K562 (cell line): ENCODE measurements at regions not wholly inside any gene's neighbourhood (a gene's known extent, or its start where the extent isn't known, plus 50 kb on each side); places are given as distances from the start of the nearest gene placed in this dataset.

Source experiments
- ATAC-seq: fragments of 200-7000 bp; cut with Tn5 transposase; 3 replicates; pipeline ENCODE4 v1.9.1; 2020; ENCODE audit warnings: moderate library complexity
- BruUV-seq: library from RNA; stranded (reverse); fragments of 400-500 nt; replicated peaks from 2 replicates; lab custom pipeline; 2021; lab: Mats Ljungman, UMichigan
- CTCF ChIA-PET: fragments of 300-600 bp; formaldehyde crosslinking; extraction: SDS; loops from one replicate; lab custom pipeline; 2021; ENCODE audit warnings: low intra/inter-chr PET ratio; lab: Yijun Ruan, JAX
- POLR2A ChIA-PET: fragments of 300-600, 350-650 bp; sonication (Branson Sonifier 250); formaldehyde crosslinking; extraction: SDS; loops from one replicate; lab custom pipeline; 2021; ENCODE audit warnings: antibody characterized with exemption, inconsistent platforms; lab: Yijun Ruan, JAX
- DNase-seq, 4 experiments: peaks; one replicate each; pipeline versions ENCODE4 v3.0.0 to v3.0.0-alpha.2; 2011 to 2018; ENCODE audit warnings: low spot score in 3 of 4, mixed read lengths in 3 of 4; ENCODE audit errors: extremely low read depth in 1 of 4
- FAIRE-seq: peaks from 2 replicates; lab custom pipeline; 2011; peaks lifted over from hg19 to GRCh38; lab: Jason Lieb, UNC
- H2AFZ ChIP-seq: 2 replicates; pipeline ENCODE4 v1.6.0; 2011; ENCODE audit warnings: low read depth, low read length, control low read depth, inconsistent platforms
- H3K27ac ChIP-seq: fragments of 200-600 bp; 3 replicates; pipeline ENCODE4 v1.8.0; 2011; ENCODE audit warnings: low read depth, mild to moderate bottlenecking, control low read depth, inconsistent platforms, low read length, moderate library complexity, mixed read lengths; ENCODE audit errors: extremely low read depth
- H3K27me3 ChIP-seq, 2 experiments: fragments of 300-600 bp in 1 of 2; 2 replicates in 1 of 2; 3 replicates in 1 of 2; pipeline versions ENCODE4 v1.6.0 to v1.8.0; 2011; ENCODE audit warnings: inconsistent platforms in 2 of 2, low read length in 2 of 2, mild to moderate bottlenecking in 1 of 2, mixed read lengths in 1 of 2, moderate library complexity in 1 of 2; ENCODE audit not compliant: control insufficient read depth in 2 of 2, insufficient read depth in 2 of 2
- H3K36me3 ChIP-seq: fragments of 300-600 bp; 3 replicates; pipeline ENCODE4 v1.8.0; 2011; ENCODE audit warnings: mild to moderate bottlenecking, low read length, inconsistent platforms; ENCODE audit not compliant: control insufficient read depth, insufficient read depth
- H3K4me1 ChIP-seq, 2 experiments: fragments of 200-600 bp in 1 of 2; replicated peaks in 1 of 2; 2 replicates in 1 of 2; 3 replicates in 1 of 2; pipeline versions ENCODE4 v1.5.1 to v1.8.0; 2011; ENCODE audit warnings: inconsistent platforms in 2 of 2, low read length in 2 of 2, mild to moderate bottlenecking in 1 of 2, mixed read lengths in 1 of 2, moderate library complexity in 1 of 2; ENCODE audit not compliant: control insufficient read depth in 2 of 2, insufficient read depth in 2 of 2
- H3K4me2 ChIP-seq: 2 replicates; pipeline ENCODE4 v1.6.1; 2011; ENCODE audit warnings: low read length, control low read depth, inconsistent platforms, mixed read lengths; ENCODE audit not compliant: insufficient read depth
- H3K4me3 ChIP-seq: fragments of 200-600 bp; sonication (generic), shearing (Covaris generic); 2 replicates; pipeline ENCODE4 v1.5.1; 2016; ENCODE audit warnings: control low read depth, inconsistent platforms
- H3K79me2 ChIP-seq: fragments of 200-600 bp; 3 replicates; pipeline ENCODE4 v1.8.0; 2011; ENCODE audit warnings: low read length, inconsistent platforms; ENCODE audit not compliant: control insufficient read depth, insufficient read depth
- H3K9ac ChIP-seq, 2 experiments: 2 replicates each; pipeline versions ENCODE4 v1.6.0 to v1.6.1; 2011; ENCODE audit warnings: low read depth in 2 of 2, low read length in 2 of 2, control low read depth in 1 of 2, inconsistent platforms in 1 of 2, mild to moderate bottlenecking in 1 of 2, mixed read lengths in 1 of 2; ENCODE audit not compliant: insufficient read depth in 1 of 2
- H3K9me1 ChIP-seq: one replicate; pipeline ENCODE4 v1.6.0; 2011; ENCODE audit warnings: inconsistent platforms, mild to moderate bottlenecking, low read length, moderate library complexity; ENCODE audit not compliant: control insufficient read depth, insufficient read depth
- H3K9me3 ChIP-seq: replicated peaks from 2 replicates; pipeline ENCODE4 v1.5.1; 2011; ENCODE audit warnings: low read depth, low read length, inconsistent platforms; ENCODE audit not compliant: control insufficient read depth, insufficient read depth
- H4K20me1 ChIP-seq: replicated peaks from 2 replicates; pipeline ENCODE4 v1.6.1; 2011; ENCODE audit warnings: low read length, inconsistent platforms, mixed read lengths; ENCODE audit not compliant: control insufficient read depth, insufficient read depth
- BCOR ChIP-seq: fragments of 450-650 bp; IDR thresholded peaks from 2 replicates; pipeline ENCODE4 v1.6.1; 2016
- GABPB2 ChIP-seq: fragments of 250-450 bp; sonication (Bioruptor Pico); conservative IDR thresholded peaks from 2 replicates; pipeline ENCODE4 v1.5.1; 2021; ENCODE audit warnings: mild to moderate bottlenecking
- HNRNPH1 ChIP-seq: fragments of 200-400 bp; formaldehyde crosslinking; optimal IDR thresholded peaks from 2 replicates; pipeline ENCODE3; 2017; ENCODE audit warnings: low read depth, mild to moderate bottlenecking, low read length, moderate library complexity
- HNRNPUL1 ChIP-seq: fragments of 200-400 bp; formaldehyde crosslinking; IDR thresholded peaks from 2 replicates; pipeline ENCODE4 v1.6.1; 2017; ENCODE audit warnings: low read length
- IFI16 ChIP-seq: fragments of 250-450 bp; sonication (Bioruptor Pico); IDR thresholded peaks from 2 replicates; pipeline ENCODE4 v2.1.2; 2022; ENCODE audit warnings: mild to moderate bottlenecking, inconsistent platforms
- MCM3 ChIP-seq: fragments of 450-650 bp; IDR thresholded peaks from 2 replicates; pipeline ENCODE4 v1.6.1; 2016
- MXI1 ChIP-seq: IDR thresholded peaks from 2 replicates; pipeline ENCODE4 v1.6.1; 2011; ENCODE audit warnings: low read depth, mild to moderate bottlenecking, improper control_type of control experiment, low read length
- NCOA6 ChIP-seq: fragments of 450-650 bp; IDR thresholded peaks from 2 replicates; pipeline ENCODE4 v1.6.1; 2017; ENCODE audit warnings: mild to moderate bottlenecking
- RAD51 ChIP-seq: fragments of 450-650 bp; IDR thresholded peaks from 2 replicates; pipeline ENCODE4 v1.7.1; 2016; ENCODE audit warnings: low read depth, mild to moderate bottlenecking, borderline replicate concordance
- RFX5 ChIP-seq: IDR thresholded peaks from 2 replicates; pipeline ENCODE4 v1.6.1; 2011; ENCODE audit warnings: low read depth, mild to moderate bottlenecking, improper control_type of control experiment, low read length
- SMAD1 ChIP-seq: fragments of 150-350 bp; IDR thresholded peaks from 2 replicates; pipeline ENCODE4 v1.6.1; 2014; ENCODE audit warnings: low read length, low read depth; ENCODE audit not compliant: partially characterized antibody
- STAT5B ChIP-seq: fragments of 250-450 bp; sonication (Bioruptor Pico); IDR thresholded peaks from 2 replicates; pipeline ENCODE4 v1.8.0; 2021; ENCODE audit warnings: mild to moderate bottlenecking, inconsistent platforms
- TEAD2 ChIP-seq: fragments of 450-650 bp; IDR thresholded peaks from 2 replicates; pipeline ENCODE4 v1.6.1; 2016; ENCODE audit warnings: missing genetic modification characterization, control low read depth, missing compliant biosample characterization
- U2AF2 ChIP-seq: fragments of 200-400 bp; formaldehyde crosslinking; optimal IDR thresholded peaks from 2 replicates; pipeline ENCODE3; 2017; ENCODE audit warnings: low read depth, mild to moderate bottlenecking, low read length
- ZC3H8 ChIP-seq: fragments of 450-650 bp; IDR thresholded peaks from 2 replicates; pipeline ENCODE4 v1.6.1; 2017
- WGBS: fragments of 100-300 bp; shearing (Covaris generic); methylation state at CpG from one replicate; pipeline ENCODE4 v1.1.6; 2016; ENCODE audit warnings: low coverage, mixed read lengths; ENCODE audit not compliant: insufficient coverage; ENCODE audit errors: missing lambda C conversion rate; 5-methylcytosine and 5-hydroxymethylcytosine counted together
- in situ Hi-C: fragments of 300-500 bp; cut with MboI; formaldehyde crosslinking; loops from 4 replicates; pipeline ENCODE4 v1.15.0; 2018; ENCODE audit warnings: inconsistent platforms, mixed read lengths
- intact Hi-C: fragments of 100-400 bp; cut with micrococcal nuclease; formaldehyde crosslinking; loops from 2 replicates; pipeline ENCODE4 v1.14.2; 2022
- TF ChIP-seq, protein P1 (sequence below): fragments of 250-450 bp; sonication (Bioruptor Pico); IDR thresholded peaks from 2 replicates; pipeline ENCODE4 v1.5.0; 2020; ENCODE audit warnings: mild to moderate bottlenecking
- TF ChIP-seq, protein P2 (sequence below): fragments of 450-650 bp; formaldehyde crosslinking; IDR thresholded peaks from 2 replicates; pipeline ENCODE4 v1.4.0; 2020; ENCODE audit warnings: mild to moderate bottlenecking, moderate library complexity
- TF ChIP-seq, protein P3 (sequence below): IDR thresholded peaks from 2 replicates; pipeline ENCODE4 v1.6.1; 2011; ENCODE audit warnings: borderline replicate concordance, low read depth, mild to moderate bottlenecking, moderate library complexity, low read length; ENCODE audit not compliant: insufficient read depth, poor library complexity, severe bottlenecking

DNA sequence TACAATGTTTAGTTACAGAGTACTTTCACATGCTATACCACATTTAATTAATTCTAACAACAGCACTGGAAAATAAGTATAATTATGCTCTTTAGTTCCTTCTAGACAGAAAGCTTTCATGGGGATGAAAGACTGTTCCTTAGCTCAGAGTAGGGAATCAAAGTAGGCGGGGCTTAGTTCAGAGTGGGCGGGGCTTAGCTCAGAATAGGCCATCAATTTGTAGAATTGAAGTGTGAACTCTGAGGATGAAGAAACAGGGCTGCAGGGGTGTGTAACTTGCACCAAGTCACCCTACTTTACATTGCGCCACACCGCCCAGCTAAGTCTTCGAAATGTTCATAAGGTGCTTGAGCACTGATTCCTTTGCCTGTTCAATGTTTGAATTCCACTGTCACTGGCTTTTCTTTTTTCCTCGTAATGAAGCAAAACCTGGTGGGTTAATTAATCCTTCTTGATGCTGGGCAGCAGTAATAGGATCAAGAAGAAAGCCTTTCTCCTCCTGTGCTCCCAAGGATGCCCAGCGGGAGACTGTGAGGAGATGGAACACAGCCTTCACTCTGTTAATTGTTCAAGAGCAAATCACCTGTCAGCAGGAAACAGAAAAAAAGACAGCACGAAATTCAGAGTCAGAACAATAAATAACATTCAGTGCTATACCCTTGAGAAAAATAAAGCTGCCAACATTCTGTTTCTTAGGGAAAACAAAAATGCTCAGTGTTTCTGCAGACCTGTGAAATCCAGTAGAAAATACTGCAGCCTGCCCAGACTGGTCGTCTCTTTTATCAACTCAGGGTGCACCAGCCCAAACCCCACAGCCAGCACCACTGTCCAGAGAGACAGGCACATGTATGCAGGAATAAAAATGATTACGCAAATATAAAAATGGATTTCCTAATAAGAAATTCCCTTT is 66.5 kb upstream of the CAMK1G start:
- no peak overlapping the region for H3K4me2 ChIP-seq
- ChIA-PET POLR2A (interaction anchor here (0.9 kb wide), 1 partner anchor 23 kb away, joined by 4 read pairs; no protein-coding TSS in a partner anchor), CTCF (no interaction called here)
- WGBS: 2% methylated on average over 10 of the region's 10 CpGs
- TF ChIP-seq TEAD2 (tag) (no peak), ZC3H8 (no peak), MXI1 (no peak), SMAD1 (no peak), IFI16 (CRISPR knock-in tag) (no peak), BCOR (no peak), HNRNPH1 (no peak), NCOA6 (no peak), GABPB2 (CRISPR knock-in tag) (no peak), RFX5 (no peak), U2AF2 (no peak), RAD51 (no peak), HNRNPUL1 (no peak), STAT5B (CRISPR knock-in tag) (no peak), MCM3 (no peak)
- TF ChIP-seq, protein P1, sequence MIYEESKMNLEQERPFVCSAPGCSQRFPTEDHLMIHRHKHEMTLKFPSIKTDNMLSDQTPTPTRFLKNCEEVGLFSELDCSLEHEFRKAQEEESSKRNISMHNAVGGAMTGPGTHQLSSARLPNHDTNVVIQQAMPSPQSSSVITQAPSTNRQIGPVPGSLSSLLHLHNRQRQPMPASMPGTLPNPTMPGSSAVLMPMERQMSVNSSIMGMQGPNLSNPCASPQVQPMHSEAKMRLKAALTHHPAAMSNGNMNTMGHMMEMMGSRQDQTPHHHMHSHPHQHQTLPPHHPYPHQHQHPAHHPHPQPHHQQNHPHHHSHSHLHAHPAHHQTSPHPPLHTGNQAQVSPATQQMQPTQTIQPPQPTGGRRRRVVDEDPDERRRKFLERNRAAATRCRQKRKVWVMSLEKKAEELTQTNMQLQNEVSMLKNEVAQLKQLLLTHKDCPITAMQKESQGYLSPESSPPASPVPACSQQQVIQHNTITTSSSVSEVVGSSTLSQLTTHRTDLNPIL: no peak
- TF ChIP-seq, protein P2, sequence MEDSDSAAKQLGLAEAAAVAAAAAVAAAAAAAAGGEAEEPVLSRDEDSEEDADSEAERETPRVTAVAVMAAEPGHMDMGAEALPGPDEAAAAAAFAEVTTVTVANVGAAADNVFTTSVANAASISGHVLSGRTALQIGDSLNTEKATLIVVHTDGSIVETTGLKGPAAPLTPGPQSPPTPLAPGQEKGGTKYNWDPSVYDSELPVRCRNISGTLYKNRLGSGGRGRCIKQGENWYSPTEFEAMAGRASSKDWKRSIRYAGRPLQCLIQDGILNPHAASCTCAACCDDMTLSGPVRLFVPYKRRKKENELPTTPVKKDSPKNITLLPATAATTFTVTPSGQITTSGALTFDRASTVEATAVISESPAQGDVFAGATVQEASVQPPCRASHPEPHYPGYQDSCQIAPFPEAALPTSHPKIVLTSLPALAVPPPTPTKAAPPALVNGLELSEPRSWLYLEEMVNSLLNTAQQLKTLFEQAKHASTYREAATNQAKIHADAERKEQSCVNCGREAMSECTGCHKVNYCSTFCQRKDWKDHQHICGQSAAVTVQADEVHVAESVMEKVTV (CRISPR knock-in tag): no peak
- TF ChIP-seq, protein P3, sequence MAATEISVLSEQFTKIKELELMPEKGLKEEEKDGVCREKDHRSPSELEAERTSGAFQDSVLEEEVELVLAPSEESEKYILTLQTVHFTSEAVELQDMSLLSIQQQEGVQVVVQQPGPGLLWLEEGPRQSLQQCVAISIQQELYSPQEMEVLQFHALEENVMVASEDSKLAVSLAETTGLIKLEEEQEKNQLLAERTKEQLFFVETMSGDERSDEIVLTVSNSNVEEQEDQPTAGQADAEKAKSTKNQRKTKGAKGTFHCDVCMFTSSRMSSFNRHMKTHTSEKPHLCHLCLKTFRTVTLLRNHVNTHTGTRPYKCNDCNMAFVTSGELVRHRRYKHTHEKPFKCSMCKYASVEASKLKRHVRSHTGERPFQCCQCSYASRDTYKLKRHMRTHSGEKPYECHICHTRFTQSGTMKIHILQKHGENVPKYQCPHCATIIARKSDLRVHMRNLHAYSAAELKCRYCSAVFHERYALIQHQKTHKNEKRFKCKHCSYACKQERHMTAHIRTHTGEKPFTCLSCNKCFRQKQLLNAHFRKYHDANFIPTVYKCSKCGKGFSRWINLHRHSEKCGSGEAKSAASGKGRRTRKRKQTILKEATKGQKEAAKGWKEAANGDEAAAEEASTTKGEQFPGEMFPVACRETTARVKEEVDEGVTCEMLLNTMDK: no peak
- no peak overlapping the region for H3K9ac ChIP-seq
- H3K36me3 ChIP-seq: no peaks in the 10 kb centered on the region
- H3K9me1 ChIP-seq: no peaks in the 10 kb centered on the region
- H3K27ac ChIP-seq: no peak overlapping the region
- no peaks in the 10 kb centered on the region for H3K9me3 ChIP-seq
- H3K79me2 ChIP-seq: no peaks in the 10 kb centered on the region
- peak in 3 of 4 experiments; percentile 7 to 68 (median 68) for DNase-seq
- H3K27me3 ChIP-seq: peaks cover 0 to 5% of the 10 kb centered on the region in 2 experiments; a peak in 1 of 5 replicates
- no peaks in the 10 kb centered on the region for H3K4me1 ChIP-seq
- no peak for FAIRE-seq
- H3K4me3 ChIP-seq: no peak overlapping the region
- intact Hi-C loops: no loop called here
- in situ Hi-C loops: no loop called here
- no peaks in the 10 kb centered on the region for H4K20me1 ChIP-seq
- ATAC-seq: peak; percentile 51; the same call in 1 of the 3 replicates
- no TSS peak for BruUV-seq
- no peak overlapping the region for H2AFZ ChIP-seq
